ENCODE measurements at regions not wholly inside any gene's neighbourhood (a gene's known extent, or its start where the extent isn't known, plus 50 kb on each side); places are given as distances from the start of the nearest gene placed in this dataset.
"Not testable (repeated sequence)": the region's sequence is repeated elsewhere in the genome, so short reads cannot be mapped to it uniquely, and the experiment has no call there.

DNA sequence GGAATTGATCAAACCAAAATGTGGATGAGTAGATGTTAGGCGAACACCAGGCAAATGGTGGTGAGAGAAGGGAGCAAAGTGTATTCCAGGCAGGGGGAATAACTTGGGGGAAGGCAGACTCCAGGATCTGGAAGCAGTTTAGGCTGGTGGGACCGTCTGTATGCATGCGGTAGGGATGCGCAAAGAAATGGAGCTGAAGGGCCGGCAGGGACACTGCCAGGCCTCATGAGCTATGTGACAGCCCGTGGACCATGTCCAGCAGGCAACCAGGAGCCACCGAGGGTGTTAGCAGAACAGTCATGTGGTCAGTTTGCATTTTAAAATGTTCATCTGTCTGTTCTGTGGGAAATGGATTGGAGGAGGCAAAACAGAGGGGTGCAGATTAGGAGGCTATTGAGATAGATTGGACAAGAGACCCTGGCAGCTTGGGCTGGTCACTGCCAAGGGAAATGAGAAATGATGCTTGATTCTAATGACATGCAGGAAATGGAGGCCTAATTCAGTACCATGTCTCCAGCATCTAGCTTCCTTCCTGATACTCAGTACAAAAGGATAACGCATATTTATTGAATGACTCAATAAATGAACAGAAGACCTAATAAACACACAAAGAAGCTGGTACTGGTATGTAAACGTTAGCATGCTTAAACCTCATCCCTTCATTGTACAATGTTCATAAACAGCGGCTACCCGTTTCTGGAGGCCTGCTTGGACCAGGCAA is 412.4 kb downstream of the BUD13 start:
- no peak for DNase-seq

DNA sequence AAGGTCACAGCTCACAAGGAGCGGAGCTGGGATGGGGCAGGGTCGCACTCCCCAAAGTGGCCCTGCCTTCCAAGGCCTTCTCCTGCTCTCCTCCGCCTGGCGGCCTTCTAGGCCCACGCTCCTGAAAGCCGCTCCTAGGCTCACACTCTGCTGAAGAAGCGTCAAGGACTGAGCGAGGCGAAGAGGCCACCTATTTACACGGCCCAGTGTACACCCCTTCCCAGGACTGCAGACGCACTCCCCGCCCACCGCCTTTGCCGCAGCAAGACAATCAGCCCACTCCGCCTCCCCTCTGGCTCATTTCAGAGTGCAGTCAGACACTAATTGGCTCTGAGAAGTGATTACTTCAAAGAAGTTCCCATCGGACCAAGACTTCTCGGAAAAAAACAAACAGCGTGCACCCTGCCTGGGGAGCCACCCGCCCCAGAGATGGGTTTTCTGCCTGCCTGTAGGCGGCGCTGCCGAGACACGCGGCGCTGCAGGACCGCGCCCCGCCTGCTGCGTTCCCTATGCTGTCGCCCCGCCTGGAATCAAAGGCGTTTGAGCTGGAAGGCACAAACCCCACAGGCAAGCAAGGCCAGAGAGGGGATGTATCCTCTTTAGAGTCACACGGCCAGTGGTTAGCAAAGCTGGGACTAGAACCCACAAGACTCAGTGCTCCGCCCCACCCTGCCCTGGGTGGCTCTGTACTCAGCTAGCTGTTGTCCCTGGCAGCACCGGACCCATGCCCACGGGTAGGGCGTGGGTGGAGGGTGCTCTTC is 414.8 kb downstream of the BUD13 start:
- DNase-seq, result no peak

DNA sequence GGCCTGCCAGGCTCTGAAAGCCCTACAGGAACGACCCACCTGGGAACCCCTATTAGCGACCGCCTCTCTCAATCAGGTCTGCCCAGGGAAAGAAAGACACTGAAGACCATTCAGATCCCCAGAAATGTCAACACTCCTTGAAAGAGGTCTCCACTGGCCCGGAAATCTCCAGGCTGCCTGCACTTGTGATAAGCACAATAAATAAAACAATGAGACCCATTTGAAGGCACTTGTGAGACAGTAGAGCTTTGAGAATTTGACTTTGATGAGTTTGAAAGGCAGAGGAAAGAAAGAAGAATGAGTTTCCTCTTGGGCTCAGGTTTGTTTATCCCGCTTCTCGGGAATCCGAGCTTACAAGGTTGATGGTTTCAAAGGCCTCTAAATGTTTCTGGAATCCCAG is 416.3 kb downstream of the BUD13 start:
- no peak for DNase-seq

DNA sequence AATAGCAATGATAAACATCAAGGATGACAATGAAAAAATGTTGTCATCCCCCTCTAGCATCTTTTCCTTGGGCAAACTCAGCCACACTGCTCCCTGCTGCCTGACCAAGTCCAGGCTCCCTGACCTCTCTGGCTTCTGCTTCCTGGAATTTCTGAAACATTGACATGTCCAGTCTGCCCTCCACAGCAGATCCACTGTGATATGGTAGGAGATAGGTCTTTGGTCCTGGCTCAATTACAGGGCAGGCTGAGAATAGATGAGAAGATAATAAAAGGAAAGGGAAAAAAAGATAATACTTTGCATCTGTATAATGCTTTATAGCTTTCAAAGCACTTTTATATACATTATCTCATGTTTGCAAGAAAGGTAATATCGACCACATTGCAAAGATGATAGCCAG is 417.7 kb downstream of the BUD13 start:
- DNase-seq, result no peak

DNA sequence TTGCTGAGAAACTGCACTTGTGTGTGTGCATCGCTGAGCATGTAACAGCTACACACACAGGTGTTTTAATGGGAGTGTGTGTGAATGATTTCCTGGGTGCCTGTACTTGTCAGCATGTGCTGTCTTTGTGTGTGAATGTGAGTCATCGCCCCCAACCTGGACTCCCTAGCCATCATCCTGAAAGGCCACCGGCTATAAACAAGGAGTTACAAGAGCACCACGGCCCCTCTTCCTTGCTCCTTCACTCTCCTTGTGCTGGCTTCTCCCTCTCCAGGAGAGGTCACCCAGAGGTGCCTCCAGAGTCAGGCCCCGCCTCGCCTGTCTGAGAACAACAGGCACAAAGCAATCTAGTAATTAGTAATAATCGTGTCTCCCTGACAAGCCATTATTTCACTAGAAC is 419.2 kb downstream of the BUD13 start:
- DNase-seq, result no peak

DNA sequence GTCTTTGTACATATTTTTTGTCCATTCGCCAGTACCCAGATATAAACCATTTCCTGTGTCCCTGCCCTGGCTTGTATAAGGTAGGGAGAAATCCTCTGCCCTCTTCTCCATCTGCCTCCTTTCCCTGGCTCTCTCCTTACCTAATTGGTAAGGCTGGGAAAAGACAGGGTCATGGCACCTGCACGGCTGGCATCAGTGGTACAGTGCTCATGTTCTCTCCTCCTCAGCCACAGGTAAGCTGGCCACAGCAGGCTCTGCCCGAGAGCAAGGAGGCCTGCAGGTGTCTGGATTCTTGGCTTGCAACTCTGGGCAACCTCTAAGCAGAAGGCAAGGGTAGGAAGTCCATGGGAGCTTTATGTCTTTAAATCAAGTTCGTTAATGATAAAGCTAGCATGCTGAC is 419.9 kb downstream of the BUD13 start:
- no peak for DNase-seq

DNA sequence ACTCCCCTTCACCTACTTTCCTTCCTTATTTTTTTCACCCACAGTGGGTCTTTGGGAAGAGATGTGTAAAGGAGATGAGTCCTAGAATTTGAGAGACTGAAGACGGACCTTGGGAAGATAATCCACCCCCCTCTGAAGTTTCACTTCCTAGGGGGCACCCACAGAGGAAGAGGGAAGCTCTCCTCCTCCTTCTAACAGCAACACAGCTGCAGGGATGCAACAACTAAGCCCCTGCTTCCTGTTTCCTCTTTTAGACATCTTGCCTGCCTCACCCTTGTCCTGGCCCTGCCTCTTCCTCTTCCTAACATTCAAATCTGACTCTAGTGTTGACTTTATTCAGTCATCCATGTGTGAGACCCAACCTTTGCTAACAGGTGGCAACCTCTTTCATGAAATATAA is 424.6 kb downstream of the BUD13 start:
- no peak for DNase-seq

DNA sequence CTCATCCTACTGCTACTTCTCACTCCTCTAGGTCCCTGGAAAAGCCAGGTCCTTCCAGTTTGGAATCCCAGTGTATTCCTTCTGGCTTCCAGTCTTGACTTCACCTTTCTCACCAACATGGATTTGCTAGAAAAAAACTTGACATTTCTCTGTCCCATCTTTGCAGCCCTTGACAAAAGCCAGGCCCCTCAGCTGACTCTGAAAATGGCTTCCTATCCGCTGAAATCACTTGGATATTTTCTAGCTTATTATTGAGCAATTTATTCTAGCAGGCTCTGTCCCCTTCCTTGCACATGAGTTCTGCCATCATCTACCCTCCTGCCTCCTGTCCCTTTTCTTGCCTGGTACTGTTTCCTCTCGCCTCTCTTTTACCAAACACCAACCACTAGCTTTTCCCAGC is 427.2 kb downstream of the BUD13 start:
- DNase-seq, result no peak

DNA sequence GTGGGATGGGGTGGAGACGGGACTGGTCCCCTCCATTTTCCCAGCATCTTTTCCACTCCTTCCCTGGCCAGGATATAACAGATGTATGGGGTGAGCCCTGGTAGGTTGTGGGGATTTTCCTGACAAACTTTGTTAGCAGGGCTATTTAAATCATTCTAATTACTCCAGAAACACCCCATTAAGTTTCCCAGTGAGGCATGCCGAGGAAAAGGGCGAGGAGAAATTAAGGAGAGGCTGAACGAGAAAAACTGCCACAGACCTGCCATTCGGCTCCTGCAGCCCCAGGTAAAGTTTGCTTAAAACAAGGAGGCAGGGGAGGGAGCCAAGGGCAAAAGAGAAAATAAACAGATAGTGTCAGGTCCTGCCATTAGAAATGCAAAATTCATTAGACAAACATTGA is 428.2 kb downstream of the BUD13 start:
- DNase-seq, result no peak

DNA sequence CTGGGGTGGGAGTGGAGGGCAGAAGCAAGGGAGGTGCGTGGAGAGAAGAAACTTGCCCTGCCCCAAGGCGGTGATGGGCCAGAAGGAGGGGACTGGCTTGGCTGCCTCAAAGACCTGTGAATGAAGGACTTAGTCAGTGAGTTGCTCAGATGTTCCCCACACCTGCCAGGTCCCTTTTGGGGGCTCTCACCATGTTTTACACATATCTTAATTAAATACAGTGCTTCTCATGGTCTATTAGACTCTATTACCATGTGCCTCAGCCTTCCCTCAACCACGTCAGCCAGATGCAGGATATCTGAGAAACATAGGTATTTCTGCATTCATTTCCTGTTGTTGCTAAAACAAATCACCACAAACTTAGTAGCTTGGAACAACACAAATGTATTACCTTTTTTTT is 429.5 kb downstream of the BUD13 start:
- no peak for DNase-seq

DNA sequence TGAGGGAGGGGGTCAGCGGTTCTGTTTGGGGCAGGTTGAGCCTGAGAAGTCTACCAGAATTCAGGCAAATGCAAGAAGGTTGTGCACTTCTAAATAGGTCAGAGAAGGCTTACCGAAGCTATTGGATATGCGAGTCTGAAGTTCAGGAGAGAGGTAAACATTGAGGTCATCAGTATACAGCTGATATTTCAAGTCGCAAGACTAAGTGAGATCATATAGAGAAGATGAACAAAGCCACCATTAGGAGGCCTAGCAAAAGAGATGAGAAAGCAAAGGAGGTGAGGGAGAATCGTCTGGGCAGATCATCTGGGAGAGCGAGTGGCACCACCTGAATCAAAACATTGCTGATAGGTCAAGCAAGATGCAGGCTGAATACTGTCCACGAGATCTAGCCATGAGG is 430.6 kb downstream of the BUD13 start:
- DNase-seq, result no peak

DNA sequence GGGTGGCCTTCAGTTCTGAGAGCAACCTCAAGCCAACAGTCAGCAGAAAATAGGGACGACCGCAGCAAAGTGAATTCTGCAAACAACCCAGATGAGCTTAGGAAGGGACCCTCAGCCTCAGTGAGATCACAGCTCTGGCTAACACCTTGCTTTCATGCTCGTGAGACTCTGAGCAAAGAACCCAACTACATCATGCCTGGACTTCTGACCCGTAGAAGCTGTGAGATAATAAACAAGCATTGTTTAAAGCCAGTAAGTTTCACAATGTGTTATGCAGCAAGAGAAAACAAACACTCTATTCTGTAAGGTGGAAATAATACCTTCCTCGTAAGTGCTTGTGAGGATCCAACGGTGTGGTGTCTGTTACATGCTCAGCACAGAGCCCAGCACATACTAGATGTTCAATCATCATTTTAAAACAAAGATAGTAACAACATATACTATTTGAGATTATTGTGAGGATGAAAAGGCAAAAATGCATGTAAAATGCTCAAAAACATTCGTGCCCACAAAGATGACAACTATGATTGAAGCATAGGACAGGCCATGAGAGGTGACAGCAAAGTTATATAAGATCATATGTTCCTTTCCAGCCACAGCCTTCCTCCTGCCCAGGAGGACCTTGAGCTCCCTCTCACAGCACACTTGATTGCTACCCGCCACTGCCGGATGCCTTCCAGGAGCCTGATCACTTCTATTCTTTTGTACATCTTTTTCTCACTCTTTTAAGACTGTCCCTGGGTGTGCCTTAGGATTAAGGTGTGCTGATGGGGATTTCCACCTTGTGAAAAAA is 433.3 kb downstream of the BUD13 start:
- no peak for DNase-seq

DNA sequence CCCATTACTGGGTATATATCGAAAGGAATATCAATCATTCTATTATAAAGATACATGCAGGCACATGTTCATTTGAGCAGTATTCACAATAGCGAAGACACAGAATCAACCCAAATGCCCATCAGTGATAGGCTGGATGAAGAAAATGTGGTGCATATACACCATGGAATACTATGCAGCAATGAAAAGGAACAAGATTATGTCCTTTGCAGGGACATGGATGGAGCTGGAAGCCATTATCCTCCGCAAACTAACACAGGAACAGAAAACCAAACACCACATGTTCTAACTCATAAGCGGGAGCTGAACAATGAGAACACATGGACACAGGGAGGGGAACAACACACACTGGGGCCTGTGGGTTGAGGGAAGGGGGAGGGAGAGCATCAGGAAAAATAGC is 434.3 kb downstream of the BUD13 start:
- DNase-seq, result not testable (repeated sequence)

DNA sequence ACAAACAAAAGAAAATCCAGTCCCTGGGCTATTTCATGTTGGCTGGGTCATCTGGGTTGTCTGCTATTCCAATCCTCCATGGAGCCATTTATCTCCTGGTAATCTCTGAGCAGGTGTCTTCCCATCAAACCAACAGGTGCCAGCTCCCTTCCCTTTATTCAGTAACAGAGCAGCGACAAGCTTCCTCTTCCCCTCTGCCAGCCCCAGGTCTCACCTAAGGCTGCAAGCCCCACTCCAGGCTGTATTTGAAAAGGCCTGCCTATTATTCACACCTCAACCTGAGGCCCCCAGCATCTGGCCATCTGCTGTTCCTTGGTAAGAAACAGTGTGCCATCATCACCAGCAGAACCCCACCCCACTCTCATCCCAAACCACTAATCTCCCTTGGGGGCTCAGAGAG is 436.2 kb downstream of the BUD13 start:
- no peak for DNase-seq

DNA sequence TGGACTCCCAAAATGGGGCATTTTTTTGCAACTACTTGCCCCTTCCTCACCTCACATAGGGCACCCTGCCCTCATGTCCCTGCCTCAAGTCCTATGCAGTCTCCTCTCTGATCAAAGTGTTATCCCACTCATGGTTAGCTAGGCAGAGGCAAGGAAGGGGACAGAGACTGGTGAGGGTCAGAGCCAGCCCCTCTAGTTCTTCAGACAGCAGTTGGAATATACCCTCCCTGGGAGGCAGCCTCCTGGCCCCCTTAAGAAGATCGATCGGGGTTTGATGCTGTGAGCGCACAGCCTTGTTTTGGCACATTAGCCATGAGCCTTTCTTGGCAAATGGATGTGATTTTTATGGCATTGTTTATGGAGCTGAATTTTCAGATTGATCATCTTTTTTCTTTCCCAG is 436.9 kb downstream of the BUD13 start:
- no peak for DNase-seq

DNA sequence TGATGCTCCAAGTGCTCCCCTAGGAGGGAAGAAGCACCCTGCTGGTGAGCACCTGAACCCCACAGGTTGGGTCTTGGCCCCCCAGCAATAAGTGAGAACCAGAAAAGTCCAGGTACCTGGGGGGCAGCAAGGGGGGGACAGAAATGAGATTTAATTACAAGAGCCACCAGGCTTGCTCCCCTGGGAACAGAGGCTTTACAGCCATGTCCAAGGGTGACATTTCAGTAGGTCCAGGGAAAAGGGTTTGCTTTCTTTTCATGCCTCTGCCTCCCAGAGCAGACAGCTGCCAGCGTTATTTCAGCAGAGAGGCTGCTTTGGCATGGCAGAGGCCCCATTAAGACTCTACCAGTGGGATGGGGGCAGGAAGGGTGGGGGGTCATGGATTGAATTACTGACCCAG is 437.7 kb downstream of the BUD13 start:
- DNase-seq, result no peak

DNA sequence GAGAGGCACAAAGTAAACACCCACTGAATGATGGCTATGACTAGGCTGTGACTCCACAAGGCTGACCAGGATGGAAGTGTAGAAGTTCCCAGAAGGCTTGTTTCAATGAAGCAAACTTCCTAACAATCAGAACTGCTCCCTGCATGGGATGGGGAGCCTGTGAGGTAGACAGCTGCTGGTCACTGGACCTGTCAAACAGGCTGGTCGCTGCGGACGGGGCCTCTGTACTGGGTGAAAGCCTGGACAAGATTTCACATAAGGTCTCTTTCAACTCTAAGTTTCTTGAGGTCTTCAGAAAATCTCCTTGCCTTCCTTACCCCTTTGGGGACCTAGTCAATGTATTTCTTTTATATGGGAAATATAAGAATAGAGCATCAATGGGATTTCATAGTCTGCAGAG is 438.2 kb downstream of the BUD13 start:
- no peak for DNase-seq

DNA sequence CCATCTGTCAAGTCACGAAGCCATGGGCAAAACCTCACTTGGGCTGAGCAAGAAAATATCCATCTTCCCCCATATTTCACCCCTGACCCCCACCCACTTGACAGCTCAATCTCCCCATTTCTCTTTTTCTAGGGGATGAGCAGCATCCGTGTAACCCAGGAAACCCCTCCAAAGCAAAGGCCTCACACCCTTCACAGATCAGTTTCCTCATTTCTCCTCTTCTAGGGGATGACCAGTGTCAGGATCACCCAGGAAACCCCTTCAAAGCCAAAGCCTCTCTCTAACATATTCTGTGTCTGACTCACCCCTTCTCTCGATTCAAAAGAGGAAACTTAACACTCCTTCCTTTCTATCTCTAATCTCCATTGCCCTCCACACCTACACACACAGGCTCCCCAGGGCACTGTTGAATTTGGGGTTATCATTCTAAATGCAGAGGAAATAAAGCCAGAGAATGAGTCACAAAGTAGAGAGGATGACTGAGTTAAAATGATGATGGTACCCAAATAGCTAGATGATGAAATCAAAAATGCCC is 439.7 kb downstream of the BUD13 start:
- DNase-seq, result no peak

DNA sequence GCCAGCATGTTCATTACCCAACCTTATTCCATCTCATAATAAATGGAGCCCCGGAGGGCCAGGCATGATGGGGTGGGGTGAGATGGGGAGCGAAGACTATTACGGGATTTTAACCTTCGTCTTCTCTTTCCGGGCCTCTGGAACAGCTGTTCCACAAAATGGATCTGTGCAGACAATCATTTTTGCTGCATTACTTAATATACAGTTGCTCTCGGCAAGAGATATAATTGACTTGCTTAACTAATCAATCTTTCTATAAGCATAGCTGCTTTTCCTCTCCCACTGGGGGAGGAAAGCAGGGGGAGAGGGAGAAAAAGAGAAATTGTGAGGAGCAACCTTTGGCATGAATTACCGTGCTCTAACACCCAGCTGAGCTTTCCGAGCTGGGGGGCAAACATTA is 440.4 kb downstream of the BUD13 start:
- no peak for DNase-seq

DNA sequence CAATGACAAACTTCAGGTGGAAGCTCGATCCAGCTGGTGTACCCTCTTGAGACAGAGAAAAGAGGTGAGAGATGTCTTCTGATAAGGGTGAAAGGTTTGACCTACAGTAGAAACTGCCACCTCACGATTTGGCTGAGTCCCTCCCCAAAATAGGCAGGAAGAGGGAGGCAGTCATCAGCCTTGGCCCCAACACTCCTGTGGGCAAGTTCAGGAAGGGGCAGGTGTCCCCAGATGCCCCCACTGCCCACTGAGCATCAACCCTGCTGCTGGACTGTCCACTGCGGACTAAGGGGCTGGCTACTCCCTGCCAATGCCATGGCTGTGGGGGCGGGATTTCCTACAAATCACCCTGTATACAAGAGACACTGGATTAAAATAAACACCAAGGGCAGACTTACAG is 441.4 kb downstream of the BUD13 start:
- DNase-seq, result no peak

DNA sequence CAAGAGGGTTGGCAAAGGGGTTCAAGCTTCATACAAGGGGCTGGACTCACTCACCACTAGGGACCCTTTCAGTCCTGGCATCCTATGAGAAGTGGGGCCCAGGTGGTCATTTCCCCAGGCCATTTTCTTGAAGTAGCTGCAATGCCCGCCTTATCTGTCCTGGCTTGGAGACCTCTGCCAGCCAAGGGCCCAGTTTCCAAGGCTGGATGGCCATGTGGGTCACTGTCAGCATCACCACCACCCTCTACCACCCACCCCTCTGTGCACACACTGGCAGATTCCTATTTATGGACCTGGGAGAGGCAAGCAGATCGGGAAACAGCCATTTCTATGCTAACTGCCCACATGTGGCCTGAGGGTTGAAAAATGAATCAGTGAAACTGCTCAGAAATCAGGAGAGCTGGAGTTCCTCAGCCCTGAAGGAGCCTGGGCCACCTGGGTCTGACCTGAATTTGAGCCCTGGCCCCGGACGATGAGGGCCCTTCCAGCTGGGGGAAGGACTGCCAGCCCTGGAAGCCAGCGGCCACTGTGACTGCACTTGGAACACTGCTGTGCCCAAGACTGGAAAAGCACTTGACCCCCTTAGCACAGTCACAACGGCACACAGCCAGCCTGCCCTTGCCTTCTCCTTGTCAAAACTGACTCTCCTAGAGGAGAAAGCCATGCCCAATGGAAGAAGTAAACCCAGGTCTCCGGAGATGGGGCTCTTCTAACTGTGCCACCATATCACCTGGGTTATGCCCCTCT is 442.2 kb downstream of the BUD13 start:
- DNase-seq, result no peak

DNA sequence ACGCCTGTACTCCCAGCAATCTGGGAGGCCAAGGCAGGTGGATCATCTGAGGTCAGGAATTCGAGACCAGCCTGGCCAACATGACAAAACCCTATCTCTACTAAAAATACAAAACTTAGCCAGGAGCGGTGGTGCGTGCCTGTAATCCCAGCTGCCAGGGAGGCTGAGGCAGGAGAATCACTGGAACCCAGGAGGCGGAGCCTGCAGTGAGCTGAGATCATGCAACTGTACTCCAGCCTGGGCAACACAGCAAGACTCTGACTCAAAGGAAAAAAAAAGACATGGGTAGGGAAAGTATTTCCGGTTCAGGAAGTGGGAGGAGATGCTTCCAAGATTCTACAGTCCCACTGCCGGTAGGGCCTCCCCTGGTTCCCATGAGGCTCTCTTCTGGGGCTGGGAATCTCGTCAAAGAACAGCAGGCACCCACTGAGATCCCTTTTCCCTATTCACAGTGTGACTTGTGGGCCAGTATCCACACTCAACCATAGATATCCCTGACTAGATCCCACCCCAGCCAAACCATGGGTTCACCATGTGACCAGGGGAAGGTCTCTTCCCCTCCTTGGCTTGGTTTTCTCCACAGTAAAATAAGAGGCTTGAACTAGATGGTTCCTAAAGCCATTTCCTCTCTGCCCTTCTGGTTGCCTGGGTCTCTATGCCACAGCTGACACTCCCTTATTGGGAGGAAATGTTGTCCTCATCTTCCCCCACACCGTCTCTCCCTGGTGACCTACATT is 443.3 kb downstream of the BUD13 start:
- no peak for DNase-seq
